ENCODE measurements at regions not wholly inside any gene's neighbourhood (a gene's known extent, or its start where the extent isn't known, plus 50 kb on each side); places are given as distances from the start of the nearest gene placed in this dataset.

DNA sequence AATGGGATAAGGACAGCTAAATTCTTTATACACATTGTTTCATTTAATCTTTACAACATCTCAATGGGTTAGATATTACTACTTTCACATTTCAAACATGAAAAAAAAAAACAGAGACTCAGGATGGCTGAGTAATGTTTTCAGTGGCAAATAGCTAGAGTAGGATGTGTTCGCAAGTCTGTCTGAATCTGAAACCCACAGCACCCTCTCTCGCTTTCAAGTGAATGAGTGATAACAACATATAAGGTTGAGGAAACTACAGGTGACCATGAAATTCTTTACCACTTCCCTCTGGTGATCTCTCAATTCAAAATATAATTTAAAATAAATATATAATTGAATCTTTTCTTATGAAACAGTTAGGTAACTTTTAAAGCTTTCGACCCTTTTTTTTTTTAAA is 162.6 kb downstream of the PRR32 start:
- H3K4me3 ChIP-seq (ENCODE audit: low read depth in 1 of 3, low read length in 3 of 3), result no peak overlapping the region
- no peaks in the 10 kb centered on the region for H3K4me1 ChIP-seq (ENCODE audit: control insufficient read depth in 4 of 4, insufficient read depth in 4 of 4, low read length in 3 of 4)
- TF ChIP-seq, protein P1, sequence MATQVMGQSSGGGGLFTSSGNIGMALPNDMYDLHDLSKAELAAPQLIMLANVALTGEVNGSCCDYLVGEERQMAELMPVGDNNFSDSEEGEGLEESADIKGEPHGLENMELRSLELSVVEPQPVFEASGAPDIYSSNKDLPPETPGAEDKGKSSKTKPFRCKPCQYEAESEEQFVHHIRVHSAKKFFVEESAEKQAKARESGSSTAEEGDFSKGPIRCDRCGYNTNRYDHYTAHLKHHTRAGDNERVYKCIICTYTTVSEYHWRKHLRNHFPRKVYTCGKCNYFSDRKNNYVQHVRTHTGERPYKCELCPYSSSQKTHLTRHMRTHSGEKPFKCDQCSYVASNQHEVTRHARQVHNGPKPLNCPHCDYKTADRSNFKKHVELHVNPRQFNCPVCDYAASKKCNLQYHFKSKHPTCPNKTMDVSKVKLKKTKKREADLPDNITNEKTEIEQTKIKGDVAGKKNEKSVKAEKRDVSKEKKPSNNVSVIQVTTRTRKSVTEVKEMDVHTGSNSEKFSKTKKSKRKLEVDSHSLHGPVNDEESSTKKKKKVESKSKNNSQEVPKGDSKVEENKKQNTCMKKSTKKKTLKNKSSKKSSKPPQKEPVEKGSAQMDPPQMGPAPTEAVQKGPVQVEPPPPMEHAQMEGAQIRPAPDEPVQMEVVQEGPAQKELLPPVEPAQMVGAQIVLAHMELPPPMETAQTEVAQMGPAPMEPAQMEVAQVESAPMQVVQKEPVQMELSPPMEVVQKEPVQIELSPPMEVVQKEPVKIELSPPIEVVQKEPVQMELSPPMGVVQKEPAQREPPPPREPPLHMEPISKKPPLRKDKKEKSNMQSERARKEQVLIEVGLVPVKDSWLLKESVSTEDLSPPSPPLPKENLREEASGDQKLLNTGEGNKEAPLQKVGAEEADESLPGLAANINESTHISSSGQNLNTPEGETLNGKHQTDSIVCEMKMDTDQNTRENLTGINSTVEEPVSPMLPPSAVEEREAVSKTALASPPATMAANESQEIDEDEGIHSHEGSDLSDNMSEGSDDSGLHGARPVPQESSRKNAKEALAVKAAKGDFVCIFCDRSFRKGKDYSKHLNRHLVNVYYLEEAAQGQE (IDR thresholded peaks at IDR 0.05), result no peak
- TF ChIP-seq FOXA2 (IDR thresholded peaks at IDR 0.05), result no peak
- H3K9ac ChIP-seq (ENCODE audit: low read depth in 1 of 2, low read length in 2 of 2), result no peak overlapping the region
- WGBS, result 82% methylated on average over 3 of the region's 3 CpGs
- no peak overlapping the region for H3K27ac ChIP-seq (ENCODE audit: low read depth in 1 of 2, low read length in 2 of 2)
- no peaks in the 10 kb centered on the region for H3K9me3 ChIP-seq (ENCODE audit: control insufficient read depth in 4 of 4, low read length in 3 of 4)
- DNase-seq (ENCODE audit: low spot score), result no peak
- H3K36me3 ChIP-seq (ENCODE audit: control insufficient read depth in 4 of 4, insufficient read depth in 3 of 4, low read depth in 1 of 4, low read length in 3 of 4), result no peaks in the 10 kb centered on the region
- H3K27me3 ChIP-seq (ENCODE audit: control insufficient read depth in 4 of 4, insufficient read depth in 4 of 4, low read length in 3 of 4), result no peaks in the 10 kb centered on the region

- no peaks in the 10 kb centered on the region for H3K36me3 ChIP-seq (ENCODE audit: control insufficient read depth in 4 of 4, insufficient read depth in 3 of 4, low read depth in 1 of 4, low read length in 3 of 4)
- TF ChIP-seq, protein P2, sequence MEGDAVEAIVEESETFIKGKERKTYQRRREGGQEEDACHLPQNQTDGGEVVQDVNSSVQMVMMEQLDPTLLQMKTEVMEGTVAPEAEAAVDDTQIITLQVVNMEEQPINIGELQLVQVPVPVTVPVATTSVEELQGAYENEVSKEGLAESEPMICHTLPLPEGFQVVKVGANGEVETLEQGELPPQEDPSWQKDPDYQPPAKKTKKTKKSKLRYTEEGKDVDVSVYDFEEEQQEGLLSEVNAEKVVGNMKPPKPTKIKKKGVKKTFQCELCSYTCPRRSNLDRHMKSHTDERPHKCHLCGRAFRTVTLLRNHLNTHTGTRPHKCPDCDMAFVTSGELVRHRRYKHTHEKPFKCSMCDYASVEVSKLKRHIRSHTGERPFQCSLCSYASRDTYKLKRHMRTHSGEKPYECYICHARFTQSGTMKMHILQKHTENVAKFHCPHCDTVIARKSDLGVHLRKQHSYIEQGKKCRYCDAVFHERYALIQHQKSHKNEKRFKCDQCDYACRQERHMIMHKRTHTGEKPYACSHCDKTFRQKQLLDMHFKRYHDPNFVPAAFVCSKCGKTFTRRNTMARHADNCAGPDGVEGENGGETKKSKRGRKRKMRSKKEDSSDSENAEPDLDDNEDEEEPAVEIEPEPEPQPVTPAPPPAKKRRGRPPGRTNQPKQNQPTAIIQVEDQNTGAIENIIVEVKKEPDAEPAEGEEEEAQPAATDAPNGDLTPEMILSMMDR (IDR thresholded peaks at IDR 0.05; ENCODE audit: low read depth, low read length, missing input control), result no peak
- TF ChIP-seq RAD21 (IDR thresholded peaks at IDR 0.05) (no peak), JUND (IDR thresholded peaks at IDR 0.05) (no peak), MAX (IDR thresholded peaks at IDR 0.05) (no peak), ATF3 (IDR thresholded peaks at IDR 0.05) (no peak), HNF4A (conservative IDR thresholded peaks at IDR 0.05) (no peak), EGR1 (IDR thresholded peaks at IDR 0.05; ENCODE audit: low read depth in 2 of 2) (no peak), HNF4G (IDR thresholded peaks at IDR 0.05) (no peak), YY1 (IDR thresholded peaks at IDR 0.05) (no peak), SP1 (IDR thresholded peaks at IDR 0.05) (no peak), GABPA (IDR thresholded peaks at IDR 0.05 in 1 of 2, conservative IDR thresholded peaks at IDR 0.05 in 1 of 2) (no peak), TAF1 (conservative IDR thresholded peaks at IDR 0.05) (no peak), NR2F2 (IDR thresholded peaks at IDR 0.05) (no peak), FOXA2 (IDR thresholded peaks at IDR 0.05) (no peak), RXRA (IDR thresholded peaks at IDR 0.05) (no peak), FOXA1 (IDR thresholded peaks at IDR 0.05) (no peak), ZBTB33 (IDR thresholded peaks at IDR 0.05) (no peak)
- TF ChIP-seq, protein P1 (IDR thresholded peaks at IDR 0.05), result no peak
- no peak overlapping the region for H3K27ac ChIP-seq (ENCODE audit: low read depth in 1 of 2, low read length in 2 of 2)
- DNase-seq (ENCODE audit: low spot score), result no peak
- H3K4me1 ChIP-seq (ENCODE audit: control insufficient read depth in 4 of 4, insufficient read depth in 4 of 4, low read length in 3 of 4), result no peaks in the 10 kb centered on the region
- no peaks in the 10 kb centered on the region for H3K9me3 ChIP-seq (ENCODE audit: control insufficient read depth in 4 of 4, low read length in 3 of 4)
- H3K9ac ChIP-seq (ENCODE audit: low read depth in 1 of 2, low read length in 2 of 2), result no peak overlapping the region
- H3K27me3 ChIP-seq (ENCODE audit: control insufficient read depth in 4 of 4, insufficient read depth in 4 of 4, low read length in 3 of 4), result no peaks in the 10 kb centered on the region
- H3K4me3 ChIP-seq (ENCODE audit: low read depth in 1 of 3, low read length in 3 of 3), result no peak overlapping the region
Measured at GRCh38 chrX:126985027-126985426, 165.5 kb downstream of the PRR32 start.
